ENCODE measurements at regions not wholly inside any gene's neighbourhood (a gene's known extent, or its start where the extent isn't known, plus 50 kb on each side); places are given as distances from the start of the nearest gene placed in this dataset.

- TF ChIP-seq RCOR1 (IDR thresholded peaks at IDR 0.05; ENCODE audit: insufficient replicate concordance, low read length) (no peak), CTCF (conservative IDR thresholded peaks at IDR 0.05; ENCODE audit: low read depth, low read length) (no peak), SMC3 (IDR thresholded peaks at IDR 0.05; ENCODE audit: low read depth, low read length) (no peak), RAD21 (IDR thresholded peaks at IDR 0.05; ENCODE audit: low read length) (no peak), BHLHE40 (IDR thresholded peaks at IDR 0.05; ENCODE audit: low read depth, low read length) (no peak), ELK1 (IDR thresholded peaks at IDR 0.05; ENCODE audit: borderline replicate concordance, low read depth, low read length) (no peak), MAFK (IDR thresholded peaks at IDR 0.05; ENCODE audit: low read depth, low read length) (no peak), USF2 (IDR thresholded peaks at IDR 0.05; ENCODE audit: low read depth, low read length) (no peak), CEBPB (IDR thresholded peaks at IDR 0.05; ENCODE audit: low read depth, low read length) (no peak), MXI1 (IDR thresholded peaks at IDR 0.05; ENCODE audit: borderline replicate concordance, low read depth, low read length) (no peak), POLR2A (IDR thresholded peaks at IDR 0.05; ENCODE audit: low read depth, low read length) (no peak), CHD1 (IDR thresholded peaks at IDR 0.05; ENCODE audit: low read depth, low read length) (no peak), NFE2L2 (IDR thresholded peaks at IDR 0.05; ENCODE audit: low read depth, low read length) (no peak), MAZ (IDR thresholded peaks at IDR 0.05; ENCODE audit: borderline replicate concordance, low read depth, low read length) (no peak), RFX5 (IDR thresholded peaks at IDR 0.05; ENCODE audit: low read depth, low read length) (no peak), FOS (IDR thresholded peaks at IDR 0.05; ENCODE audit: low read depth, low read length) (no peak)
Measured at GRCh38 chr3:168489301-168489700, 393.6 kb upstream of the GOLIM4 start.

More at GRCh38 chr3:168489301-168489700, 393.6 kb upstream of the GOLIM4 start:
- H2AK5ac ChIP-seq (ENCODE audit: low read depth, low read length): no peak overlapping the region
- no peaks in the 10 kb centered on the region; the same call in 1 of the 2 replicates for H3K9me1 ChIP-seq (ENCODE audit: insufficient read depth, low read length)
- DNase-seq (no peak), ATAC-seq (ENCODE audit: low read depth) (no peak)
- H3K9ac ChIP-seq (ENCODE audit: low read depth, low read length): no peak overlapping the region
- no peak overlapping the region for H3K4ac ChIP-seq (ENCODE audit: low read depth, low read length)
- H2BK20ac ChIP-seq (ENCODE audit: low read depth, low read length): no peak overlapping the region
- H2AK9ac ChIP-seq (replicated peaks; ENCODE audit: low read depth, low read length, poor library complexity): no peak overlapping the region
- H3K36me3 ChIP-seq (ENCODE audit: control insufficient read depth, insufficient read depth, low read length): no peaks in the 10 kb centered on the region
- dilution Hi-C loops (cut with HindIII; ENCODE audit: low sequenced_read_pairs, unreplicated experiment) (no loop called here), intact Hi-C loops (cut with micrococcal nuclease) (no loop called here), in situ Hi-C loops (cut with MboI; ENCODE audit: low sequenced_read_pairs) (no loop called here)
- H4K8ac ChIP-seq (ENCODE audit: low read depth in 2 of 2, low read length in 2 of 2): no peak overlapping the region
- no peak overlapping the region for H3K23ac ChIP-seq (ENCODE audit: low read depth, low read length)
- no peaks in the 10 kb centered on the region for H3K27me3 ChIP-seq (ENCODE audit: control insufficient read depth, insufficient read depth, low read length)
- no peaks in the 10 kb centered on the region for H3K9me3 ChIP-seq (ENCODE audit: control insufficient read depth, insufficient read depth, low read length)
- no peak overlapping the region for H4K91ac ChIP-seq (ENCODE audit: insufficient read depth, low read depth, low read length)
- H4K20me1 ChIP-seq (ENCODE audit: insufficient read depth, low read length): no peaks in the 10 kb centered on the region
- ChIA-PET POLR2A (ENCODE audit: unreplicated experiment) (no interaction called here), CTCF (interaction anchor here (0.7 kb wide), 1 partner anchor 278 kb away, joined by 3 read pairs; no protein-coding TSS in a partner anchor)
- no peak overlapping the region for H3K4me3 ChIP-seq (ENCODE audit: insufficient read depth, low read depth, low read length)
- H3K79me1 ChIP-seq (ENCODE audit: low read depth in 1 of 2, low read length in 2 of 2): no peaks in the 10 kb centered on the region
- H2AFZ ChIP-seq (replicated peaks; ENCODE audit: low read length, poor library complexity): no peak overlapping the region
- H3K27ac ChIP-seq (ENCODE audit: insufficient read depth, low read length): no peak overlapping the region
- no peak overlapping the region for H3K56ac ChIP-seq (ENCODE audit: extremely low read depth, insufficient read depth, low read length)
- no TSS peak for BruUV-seq (replicated peaks)
- H3K4me1 ChIP-seq (ENCODE audit: control insufficient read depth, insufficient read depth, low read length): no peaks in the 10 kb centered on the region
- H2BK15ac ChIP-seq (ENCODE audit: low read depth, low read length): no peak overlapping the region
- no peak overlapping the region for H2BK120ac ChIP-seq (ENCODE audit: low read depth, low read length)
- H3K14ac ChIP-seq (replicated peaks; ENCODE audit: low read depth, low read length): no peak overlapping the region
- no peak overlapping the region for H3K18ac ChIP-seq (ENCODE audit: low read depth, low read length)
- no peak overlapping the region for H4K5ac ChIP-seq (ENCODE audit: low read depth, low read length)
- H2BK5ac ChIP-seq (ENCODE audit: low read depth, low read length, poor library complexity, severe bottlenecking): no peak overlapping the region
- H3K4me2 ChIP-seq (ENCODE audit: low read depth, low read length): no peak overlapping the region
